H1 (cell line): ENCODE measurements at regions not wholly inside any gene's neighbourhood (a gene's known extent, or its start where the extent isn't known, plus 50 kb on each side); places are given as distances from the start of the nearest gene placed in this dataset.

Source experiments
- CTCF ChIA-PET: fragments of 300-600 bp; sonication (Branson Sonifier 250); formaldehyde crosslinking; loops from one replicate; lab custom pipeline; 2021; ENCODE audit not compliant: partially characterized antibody; lab: Charles Lee
- POLR2A ChIA-PET: fragments of 300-600 bp; sonication (Branson Sonifier 250); formaldehyde crosslinking; loops from one replicate; lab custom pipeline; 2021; ENCODE audit warnings: inconsistent platforms; ENCODE audit not compliant: partially characterized antibody; lab: Charles Lee
- DNase-seq, 2 experiments: peaks; one replicate each; pipeline versions ENCODE4 v3.0.0 to v3.0.0-alpha.2; 2010 to 2022; ENCODE audit warnings: low spot score in 2 of 2, low read depth in 1 of 2, mixed read lengths in 1 of 2
- FAIRE-seq: peaks from 2 replicates; lab custom pipeline; 2011; peaks lifted over from hg19 to GRCh38; lab: Jason Lieb, UNC
- H2AFZ ChIP-seq: 2 replicates; pipeline ENCODE4 v1.8.1; 2012; ENCODE audit warnings: low read length, inconsistent platforms
- H2AK5ac ChIP-seq: 2 replicates; pipeline ENCODE4 v1.6.1; 2013; ENCODE audit warnings: low read depth, low read length
- H2BK120ac ChIP-seq: replicated peaks from 2 replicates; pipeline ENCODE3; 2013; ENCODE audit warnings: low read depth, low read length, inconsistent platforms
- H2BK12ac ChIP-seq: 2 replicates; pipeline ENCODE4 v1.6.1; 2013; ENCODE audit warnings: low read depth, low read length
- H2BK15ac ChIP-seq: 2 replicates; pipeline ENCODE4 v1.6.1; 2013; ENCODE audit warnings: low read length
- H2BK20ac ChIP-seq: 2 replicates; pipeline ENCODE4 v1.6.1; 2013; ENCODE audit warnings: low read length
- H2BK5ac ChIP-seq: 2 replicates; pipeline ENCODE4 v1.6.1; 2013; ENCODE audit warnings: low read depth, low read length
- H3K14ac ChIP-seq: 2 replicates; pipeline ENCODE4 v1.6.1; 2013; ENCODE audit warnings: inconsistent platforms; ENCODE audit not compliant: insufficient read length
- H3K18ac ChIP-seq: 2 replicates; pipeline ENCODE4 v1.6.1; 2013; ENCODE audit warnings: low read length; ENCODE audit errors: extremely low read depth
- H3K23ac ChIP-seq: 2 replicates; pipeline ENCODE4 v1.6.1; 2013; ENCODE audit warnings: inconsistent platforms; ENCODE audit not compliant: insufficient read length
- H3K23me2 ChIP-seq: 2 replicates; pipeline ENCODE4 v1.6.1; 2013; ENCODE audit warnings: low read depth, low read length
- H3K27ac ChIP-seq: 2 replicates; pipeline ENCODE4 v1.6.1; 2011; ENCODE audit warnings: low read depth, low read length, inconsistent platforms
- H3K27me3 ChIP-seq, 4 experiments: replicated peaks in 1 of 4; 1 replicate in 1 of 4; 2 replicates in 3 of 4; pipeline versions ENCODE4 v1.6.1 to v1.8.1; 2011 to 2013; ENCODE audit warnings: low read length in 3 of 4, mild to moderate bottlenecking in 3 of 4, inconsistent platforms in 2 of 4, mixed read lengths in 2 of 4, moderate library complexity in 1 of 4; ENCODE audit not compliant: control insufficient read depth in 3 of 4, insufficient read depth in 3 of 4; ENCODE audit errors: extremely low read depth in 1 of 4
- H3K36me3 ChIP-seq, 4 experiments: 2 replicates each; pipeline versions ENCODE4 v1.6.1 to v1.8.1; 2011 to 2013; ENCODE audit warnings: mild to moderate bottlenecking in 4 of 4, low read length in 3 of 4, moderate library complexity in 2 of 4, control low read depth in 1 of 4, inconsistent platforms in 1 of 4; ENCODE audit not compliant: insufficient read depth in 4 of 4, control insufficient read depth in 2 of 4
- H3K4ac ChIP-seq: replicated peaks from 2 replicates; pipeline ENCODE3; 2013; ENCODE audit warnings: low read length, low read depth, mixed read lengths, inconsistent platforms; ENCODE audit not compliant: insufficient read length
- H3K4me1 ChIP-seq, 4 experiments: replicated peaks in 1 of 4; 1 replicate in 1 of 4; 2 replicates in 3 of 4; pipeline versions ENCODE4 v1.6.1 to v1.8.1; 2011 to 2013; ENCODE audit warnings: low read length in 3 of 4, inconsistent platforms in 2 of 4, mixed read lengths in 1 of 4; ENCODE audit not compliant: insufficient read depth in 4 of 4, control insufficient read depth in 3 of 4
- H3K4me2 ChIP-seq, 2 experiments: 2 replicates each; pipeline versions ENCODE4 v1.6.1 to v1.8.1; 2011 to 2013; ENCODE audit warnings: low read depth in 2 of 2, low read length in 2 of 2, control low read depth in 1 of 2, inconsistent platforms in 1 of 2, mild to moderate bottlenecking in 1 of 2; ENCODE audit not compliant: insufficient read depth in 1 of 2
- H3K4me3 ChIP-seq, 4 experiments: fragments of 200-600, 300-600 bp in 1 of 4; sonication (generic), shearing (Covaris generic), sonication (Bioruptor Twin) in 1 of 4; 2 replicates each; pipeline versions ENCODE4 v1.5.1 to v1.8.1; 2011 to 2016; ENCODE audit warnings: low read length in 4 of 4, low read depth in 3 of 4, control low read depth in 2 of 4, inconsistent platforms in 2 of 4, mild to moderate bottlenecking in 2 of 4, mixed read lengths in 1 of 4, moderate library complexity in 1 of 4; ENCODE audit not compliant: insufficient read depth in 2 of 4; ENCODE audit errors: extremely low read depth in 1 of 4
- H3K56ac ChIP-seq: replicated peaks from 2 replicates; pipeline ENCODE3; 2013; ENCODE audit warnings: low read depth, mild to moderate bottlenecking, mixed read lengths, low read length, inconsistent platforms; ENCODE audit not compliant: insufficient read length
- H3K79me1 ChIP-seq: 2 replicates; pipeline ENCODE4 v1.6.1; 2013; ENCODE audit warnings: low read depth, low read length, control low read depth
- H3K79me2 ChIP-seq, 2 experiments: 2 replicates each; pipeline versions ENCODE4 v1.6.1 to v1.8.1; 2012 to 2013; ENCODE audit warnings: low read length in 2 of 2, mild to moderate bottlenecking in 2 of 2, inconsistent platforms in 1 of 2; ENCODE audit not compliant: insufficient read depth in 2 of 2, control insufficient read depth in 1 of 2
- H3K9ac ChIP-seq, 4 experiments: replicated peaks in 1 of 4; 1 replicate in 1 of 4; 2 replicates in 3 of 4; pipeline versions ENCODE4 v1.6.1 to v1.8.1; 2011 to 2013; ENCODE audit warnings: low read depth in 3 of 4, low read length in 3 of 4, control low read depth in 2 of 4, mild to moderate bottlenecking in 2 of 4, moderate library complexity in 2 of 4, inconsistent platforms in 1 of 4; ENCODE audit errors: extremely low read depth in 1 of 4
- H3K9me3 ChIP-seq, 2 experiments: 2 replicates each; pipeline versions ENCODE4 v1.6.1 to v1.8.1; 2012 to 2013; ENCODE audit warnings: mild to moderate bottlenecking in 2 of 2, moderate library complexity in 2 of 2, control low read depth in 1 of 2, inconsistent platforms in 1 of 2, low read depth in 1 of 2, low read length in 1 of 2, mixed read lengths in 1 of 2; ENCODE audit not compliant: insufficient read depth in 2 of 2
- H4K20me1 ChIP-seq, 2 experiments: replicated peaks in 1 of 2; 2 replicates each; pipeline versions ENCODE3 to v1.8.1; 2011 to 2013; ENCODE audit warnings: inconsistent platforms in 2 of 2, low read length in 2 of 2, mild to moderate bottlenecking in 1 of 2; ENCODE audit not compliant: insufficient read depth in 2 of 2, control insufficient read depth in 1 of 2
- H4K5ac ChIP-seq: 2 replicates; pipeline ENCODE4 v1.6.1; 2013; ENCODE audit warnings: low read length, low read depth, mixed read lengths, inconsistent platforms; ENCODE audit not compliant: insufficient read length
- H4K8ac ChIP-seq: 2 replicates; pipeline ENCODE4 v1.8.0; 2013; ENCODE audit warnings: mild to moderate bottlenecking, moderate library complexity, low read length, inconsistent platforms; ENCODE audit not compliant: insufficient read depth; ENCODE audit errors: extremely low read depth
- H4K91ac ChIP-seq: replicated peaks from 2 replicates; pipeline ENCODE3; 2013; ENCODE audit warnings: low read length, mixed read lengths, inconsistent platforms; ENCODE audit not compliant: insufficient read length
- ASH2L ChIP-seq: fragments of 200-600, 300-600 bp; sonication (generic); IDR thresholded peaks from one replicate; pipeline ENCODE4 v1.7.1; 2017; ENCODE audit warnings: low read length
- CBX8 ChIP-seq: fragments of 300-800, 300-1000 bp; sonication (generic); IDR thresholded peaks from 2 replicates; pipeline ENCODE4 v1.7.1; 2016; ENCODE audit warnings: low read depth, low read length, borderline replicate concordance
- WGBS, 2 experiments: shearing (Covaris generic) in 1 of 2; methylation state at CpG; one replicate each; pipeline versions ENCODE4 v1.1.6 to v1.1.7; 2013 to 2015; ENCODE audit warnings: low lambda C conversion rate in 2 of 2, mixed read lengths in 2 of 2, inconsistent platforms in 1 of 2, low coverage in 1 of 2, missing lambda C conversion rate in 1 of 2; ENCODE audit not compliant: insufficient replicate concordance in 2 of 2, insufficient coverage in 1 of 2, insufficient read length in 1 of 2; ENCODE audit errors: extremely low coverage in 1 of 2, missing lambda C conversion rate in 1 of 2; 5-methylcytosine and 5-hydroxymethylcytosine counted together

DNA sequence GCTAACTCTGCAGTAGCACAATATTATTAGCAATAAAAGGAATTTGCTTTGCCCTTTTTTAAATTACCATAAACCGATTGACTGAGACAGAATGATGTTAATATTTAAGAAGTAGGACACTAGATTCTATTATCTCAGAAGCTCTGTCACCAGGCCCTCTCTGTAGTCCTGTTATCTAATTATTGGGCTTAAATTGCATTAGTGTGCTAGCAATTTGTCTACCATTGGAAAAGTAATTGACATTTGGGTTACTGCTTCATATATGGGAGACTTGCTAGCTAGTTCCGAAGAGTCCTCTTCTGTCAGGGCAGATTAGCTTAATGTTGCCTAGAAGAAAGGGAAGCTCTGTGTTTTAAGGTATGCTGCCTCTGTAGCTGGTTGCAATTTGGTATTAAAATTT is 1107.3 kb upstream of the EEF2KMT start:
- Histone ChIP-seq H3K23me2 (no peaks in the 10 kb centered on the region; the same call in 1 of the 2 replicates), H3K4ac (no peak overlapping the region), H4K20me1 (no peaks in the 10 kb centered on the region), H2BK120ac (no peak overlapping the region), H3K36me3 (no peaks in the 10 kb centered on the region), H3K79me2 (no peaks in the 10 kb centered on the region), H3K27me3 (no peaks in the 10 kb centered on the region), H2AFZ (no peak overlapping the region), H3K79me1 (no peaks in the 10 kb centered on the region), H3K4me1 (peaks cover 0 to 11% (median 2%) of the 10 kb centered on the region in 4 experiments; a peak in 4 of 7 replicates), H3K23ac (no peak overlapping the region), H2AK5ac (no peak overlapping the region), H2BK20ac (no peak overlapping the region; the same call in 1 of the 2 replicates), H3K4me2 (no peak overlapping the region), H4K5ac (no peak overlapping the region), H3K14ac (no peak overlapping the region), H4K8ac (no peak overlapping the region), H3K9me3 (no peaks in the 10 kb centered on the region; a peak in 1 of 4 replicates), H3K9ac (no peak overlapping the region), H2BK15ac (no peak overlapping the region), H3K56ac (no peak overlapping the region), H3K18ac (no peak overlapping the region), H2BK5ac (no peak overlapping the region), H3K27ac (no peak overlapping the region), H3K4me3 (no peak overlapping the region), H4K91ac (no peak overlapping the region), H2BK12ac (no peak overlapping the region)
- POLR2A ChIA-PET, result no interaction called here
- DNase-seq (no peak), FAIRE-seq (no peak)
- TF ChIP-seq ASH2L, result no peak
- no peak for TF ChIP-seq CBX8
- CTCF ChIA-PET, result interaction anchor here (1.0 to 1.1 kb wide), 3 partner anchors 27 to 386 kb away, joined by 3 to 5 read pairs (median 3); no protein-coding TSS in a partner anchor
- WGBS, 2 experiments, result 92% methylated on average over 2 of the region's 2 CpGs; no CpG with 5 or more reads in 1 of the 2 experiments
